ENCODE measurements at regions not wholly inside any gene's neighbourhood (a gene's known extent, or its start where the extent isn't known, plus 50 kb on each side); places are given as distances from the start of the nearest gene placed in this dataset.

DNA sequence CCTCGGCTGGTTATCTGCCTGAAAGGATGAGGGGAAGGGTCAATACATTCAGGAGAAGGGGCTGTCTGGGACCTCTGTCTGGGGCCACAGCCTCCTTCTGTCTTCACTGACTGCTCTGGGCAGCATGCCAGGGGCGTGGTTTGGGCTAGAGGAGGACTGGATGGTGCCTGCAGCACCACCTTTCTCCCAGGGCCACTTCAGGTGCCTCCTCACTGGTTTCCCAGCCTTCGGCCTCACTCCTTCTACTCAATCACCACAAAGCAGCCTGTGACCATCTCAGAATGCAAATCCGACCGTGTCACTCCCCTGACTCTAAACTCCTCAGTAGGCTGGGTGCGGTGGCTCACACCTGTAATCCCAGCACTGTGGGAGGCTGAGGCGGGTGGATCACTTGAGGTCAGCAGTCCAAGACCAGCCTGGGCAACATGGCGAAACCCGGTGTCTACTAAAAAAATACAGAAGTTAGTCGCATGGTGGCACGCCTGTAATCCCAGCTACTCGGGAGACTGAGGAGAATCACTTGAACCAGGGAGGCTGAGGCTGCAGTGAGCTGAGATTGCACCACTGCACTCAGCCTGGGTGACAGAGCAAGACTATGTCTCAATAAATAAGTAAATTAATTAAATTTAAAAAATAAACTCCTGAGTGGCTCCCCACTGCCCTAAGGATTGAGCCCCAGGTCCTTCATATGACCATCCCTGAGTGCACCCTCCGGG, 50.1 kb upstream of the ECE1 start:
- Mint-ChIP-seq H3K4me1 (ENCODE audit: low read depth) (peaks cover 87% of the 10 kb centered on the region), H3K9me3 (no peaks in the 10 kb centered on the region), H3K27me3 (no peaks in the 10 kb centered on the region), H3K36me3 (ENCODE audit: low read depth) (peaks cover 48% of the 10 kb centered on the region), H3K4me3 (no peak overlapping the region), H3K27ac (no peak overlapping the region)
